ENCODE measurements at regions not wholly inside any gene's neighbourhood (a gene's known extent, or its start where the extent isn't known, plus 50 kb on each side); places are given as distances from the start of the nearest gene placed in this dataset.

DNA sequence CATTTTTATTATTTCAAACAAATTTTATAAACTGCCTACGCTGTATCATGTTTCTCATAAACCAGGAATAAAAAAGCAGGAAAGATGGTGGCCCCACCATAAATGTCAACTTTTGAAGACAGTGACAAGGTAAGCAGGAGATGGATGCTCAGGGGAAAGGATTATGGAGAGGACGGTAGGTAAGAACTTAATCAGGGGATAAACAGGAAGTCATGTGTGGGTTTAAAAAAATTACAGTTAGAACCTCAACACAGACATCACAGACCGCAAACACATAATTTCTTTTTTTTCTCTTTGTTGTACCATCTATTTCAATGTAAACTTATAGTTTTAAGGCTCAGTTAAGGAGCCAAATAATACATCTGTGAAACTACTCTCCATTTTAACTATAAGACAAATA lies 575.2 kb upstream of the SLC8A1 start:
- Histone ChIP-seq H3K27ac (no peak overlapping the region), H3K9me3 (no peaks in the 10 kb centered on the region), H3K4me3 (no peak overlapping the region), H3K4me1 (no peaks in the 10 kb centered on the region), H3K27me3 (replicated peaks in 1 of 7) (no peaks in the 10 kb centered on the region), H3K36me3 (no peaks in the 10 kb centered on the region)
- 65 to 74% (median 66%) methylated on average over 3 of the region's 3 CpGs for WGBS, 5 donors
- DNase-seq, result no peak
- no peak for TF ChIP-seq POLR2AphosphoS5 (IDR thresholded peaks at IDR 0.05)
- TF ChIP-seq POLR2A (IDR thresholded peaks at IDR 0.05), result no peak
- TF ChIP-seq, protein P1, sequence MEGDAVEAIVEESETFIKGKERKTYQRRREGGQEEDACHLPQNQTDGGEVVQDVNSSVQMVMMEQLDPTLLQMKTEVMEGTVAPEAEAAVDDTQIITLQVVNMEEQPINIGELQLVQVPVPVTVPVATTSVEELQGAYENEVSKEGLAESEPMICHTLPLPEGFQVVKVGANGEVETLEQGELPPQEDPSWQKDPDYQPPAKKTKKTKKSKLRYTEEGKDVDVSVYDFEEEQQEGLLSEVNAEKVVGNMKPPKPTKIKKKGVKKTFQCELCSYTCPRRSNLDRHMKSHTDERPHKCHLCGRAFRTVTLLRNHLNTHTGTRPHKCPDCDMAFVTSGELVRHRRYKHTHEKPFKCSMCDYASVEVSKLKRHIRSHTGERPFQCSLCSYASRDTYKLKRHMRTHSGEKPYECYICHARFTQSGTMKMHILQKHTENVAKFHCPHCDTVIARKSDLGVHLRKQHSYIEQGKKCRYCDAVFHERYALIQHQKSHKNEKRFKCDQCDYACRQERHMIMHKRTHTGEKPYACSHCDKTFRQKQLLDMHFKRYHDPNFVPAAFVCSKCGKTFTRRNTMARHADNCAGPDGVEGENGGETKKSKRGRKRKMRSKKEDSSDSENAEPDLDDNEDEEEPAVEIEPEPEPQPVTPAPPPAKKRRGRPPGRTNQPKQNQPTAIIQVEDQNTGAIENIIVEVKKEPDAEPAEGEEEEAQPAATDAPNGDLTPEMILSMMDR (IDR thresholded peaks at IDR 0.05 in 8 of 11, conservative IDR thresholded peaks at IDR 0.05 in 3 of 11), result no peak
- intact Hi-C loops (cut with DNase I; ENCODE audit: low total_unique reads), result no loop called here

- intact Hi-C loops (cut with DNase I; ENCODE audit: low total_unique reads), result no loop called here
Observed at GRCh38 chr2:41031282-41031681, 579.4 kb upstream of the SLC8A1 start.

GRCh38 chr2:41032715-41033114 lies 580.8 kb upstream of the SLC8A1 start:
- TF ChIP-seq POLR2AphosphoS5 (IDR thresholded peaks at IDR 0.05), result no peak
- TF ChIP-seq, protein P1 (IDR thresholded peaks at IDR 0.05 in 8 of 11, conservative IDR thresholded peaks at IDR 0.05 in 3 of 11), result no peak
- TF ChIP-seq POLR2A (IDR thresholded peaks at IDR 0.05), result no peak
- no peak overlapping the region for H3K27ac ChIP-seq
- no peak for DNase-seq
- no peak overlapping the region for H3K4me3 ChIP-seq
- H3K27me3 ChIP-seq (replicated peaks in 1 of 7), result no peaks in the 10 kb centered on the region
- H3K9me3 ChIP-seq, result no peaks in the 10 kb centered on the region
- H3K36me3 ChIP-seq, result no peaks in the 10 kb centered on the region
- WGBS, 5 donors, result 76 to 92% (median 89%) methylated on average over 4 of the region's 4 CpGs
- H3K4me1 ChIP-seq, result no peaks in the 10 kb centered on the region
- intact Hi-C loops (cut with DNase I; ENCODE audit: low total_unique reads), result no loop called here

More at GRCh38 chr2:41031282-41031681, 579.4 kb upstream of the SLC8A1 start:
- no peak for DNase-seq
- Histone ChIP-seq H3K27ac (no peak overlapping the region), H3K4me1 (no peaks in the 10 kb centered on the region), H3K36me3 (no peaks in the 10 kb centered on the region), H3K4me3 (no peak overlapping the region), H3K27me3 (replicated peaks in 1 of 7) (no peaks in the 10 kb centered on the region), H3K9me3 (no peaks in the 10 kb centered on the region)
- TF ChIP-seq, protein P1 (IDR thresholded peaks at IDR 0.05 in 8 of 11, conservative IDR thresholded peaks at IDR 0.05 in 3 of 11), result no peak
- TF ChIP-seq POLR2A (IDR thresholded peaks at IDR 0.05) (no peak), POLR2AphosphoS5 (IDR thresholded peaks at IDR 0.05) (no peak)

DNA sequence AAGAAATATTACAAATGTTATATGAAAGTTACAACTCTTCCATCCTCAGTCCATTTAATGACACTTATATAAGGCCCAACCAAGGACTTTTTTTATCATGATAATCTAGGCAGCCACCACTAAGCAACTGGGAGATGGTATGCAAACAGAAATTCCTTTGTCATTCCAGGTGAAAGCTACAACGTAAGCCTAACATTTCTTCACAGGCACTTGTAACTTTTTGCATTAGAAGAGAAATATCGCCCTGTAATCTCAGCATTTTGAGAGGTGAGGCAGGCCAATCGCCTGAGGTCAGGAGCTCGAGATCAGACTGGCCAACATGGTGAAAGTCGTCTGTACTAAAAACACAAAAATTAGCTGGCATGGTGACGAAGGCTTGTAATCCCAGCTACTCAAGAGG lies 581.2 kb upstream of the SLC8A1 start:
- TF ChIP-seq POLR2AphosphoS5 (IDR thresholded peaks at IDR 0.05) (no peak), POLR2A (IDR thresholded peaks at IDR 0.05) (no peak)
- TF ChIP-seq, protein P1 (IDR thresholded peaks at IDR 0.05 in 8 of 11, conservative IDR thresholded peaks at IDR 0.05 in 3 of 11), result no peak
- H3K9me3 ChIP-seq, result no peaks in the 10 kb centered on the region
- no peaks in the 10 kb centered on the region for H3K36me3 ChIP-seq
- no peaks in the 10 kb centered on the region for H3K27me3 ChIP-seq (replicated peaks in 1 of 7)
- H3K4me1 ChIP-seq, result no peaks in the 10 kb centered on the region
- intact Hi-C loops (cut with DNase I; ENCODE audit: low total_unique reads), result no loop called here
- H3K27ac ChIP-seq, result no peak overlapping the region
- no peak for DNase-seq
- H3K4me3 ChIP-seq, result no peak overlapping the region
- 82 to 95% (median 92%) methylated on average over 6 of the region's 6 CpGs for WGBS, 5 donors
